OCI-LY7 (cell line): ENCODE measurements at regions not wholly inside any gene's neighbourhood (a gene's known extent, or its start where the extent isn't known, plus 50 kb on each side); places are given as distances from the start of the nearest gene placed in this dataset.

Experiments
- CTCF ChIP-seq: fragments of 200-600 bp; sonication (generic); conservative IDR thresholded peaks from 2 replicates; pipeline ENCODE4 v1.5.1; 2014; ENCODE audit warnings: mild to moderate bottlenecking, antibody characterized with exemption, low read length, moderate library complexity, mixed read lengths
- EZH2phosphoT487 ChIP-seq: fragments of 200-600 bp; sonication (generic); IDR thresholded peaks from 2 replicates; pipeline ENCODE4 v1.6.1; 2018; ENCODE audit warnings: low read depth, borderline replicate concordance, mild to moderate bottlenecking, mixed run types, antibody characterized with exemption, low read length, moderate library complexity, mixed read lengths

- TF ChIP-seq CTCF: no peak
- TF ChIP-seq EZH2phosphoT487: no peak
Measured at GRCh38 chr2:142306131-142306530, 175.3 kb upstream of the LRP1B start.
